ENCODE measurements at regions not wholly inside any gene's neighbourhood (a gene's known extent, or its start where the extent isn't known, plus 50 kb on each side); places are given as distances from the start of the nearest gene placed in this dataset.

GRCh38 chr2:234631646-234632514 lies 135.0 kb upstream of the ARL4C start:
- no peak for DNase-seq

- DNase-seq = no peak
Observed at GRCh38 chr2:234630801-234631261, 133.9 kb upstream of the ARL4C start.

GRCh38 chr2:234629596-234629995 lies 132.7 kb upstream of the ARL4C start:
- no peak for DNase-seq

- no peak for DNase-seq
Observed at GRCh38 chr2:234628953-234629352, 132.1 kb upstream of the ARL4C start.

GRCh38 chr2:234627308-234627707 lies 130.4 kb upstream of the ARL4C start:
- DNase-seq = no peak

GRCh38 chr2:234626566-234627130 lies 129.8 kb upstream of the ARL4C start:
- DNase-seq = no peak

- DNase-seq = no peak
Observed at GRCh38 chr2:234625626-234626250, 128.9 kb upstream of the ARL4C start.

GRCh38 chr2:234623521-234623991 lies 126.7 kb upstream of the ARL4C start:
- DNase-seq = no peak

GRCh38 chr2:234621120-234621519 lies 124.2 kb upstream of the ARL4C start:
- DNase-seq = no peak

- DNase-seq = no peak
Observed at GRCh38 chr2:234620018-234620417, 123.1 kb upstream of the ARL4C start.

GRCh38 chr2:234615643-234616356 lies 118.9 kb upstream of the ARL4C start:
- DNase-seq = no peak

- no peak for DNase-seq
Observed at GRCh38 chr2:234611209-234611608, 114.3 kb upstream of the ARL4C start.

- DNase-seq = no peak
Observed at GRCh38 chr2:234608946-234609345, 112.1 kb upstream of the ARL4C start.

- DNase-seq = no peak
Observed at GRCh38 chr2:234607691-234608090, 110.8 kb upstream of the ARL4C start.

- DNase-seq = no peak
Observed at GRCh38 chr2:234606896-234607295, 110.0 kb upstream of the ARL4C start.

- DNase-seq = no peak
Observed at GRCh38 chr2:234603619-234604018, 106.7 kb upstream of the ARL4C start.

GRCh38 chr2:234601213-234601612 lies 104.3 kb upstream of the ARL4C start:
- no peak for DNase-seq

GRCh38 chr2:234597576-234597861 lies 100.6 kb upstream of the ARL4C start:
- no peak for DNase-seq

GRCh38 chr2:234596696-234597575 lies 100.1 kb upstream of the ARL4C start:
- DNase-seq = no peak

- no peak for DNase-seq
Observed at GRCh38 chr2:234595829-234596228, 98.9 kb upstream of the ARL4C start.

GRCh38 chr2:234594715-234595114 lies 97.8 kb upstream of the ARL4C start:
- DNase-seq = no peak

GRCh38 chr2:234593636-234594035 lies 96.8 kb upstream of the ARL4C start:
- DNase-seq = no peak

All from NCI-H1092 treated with DMSO at 0.1 percent for 48 hours (cell line).